HG03378 (cell line): ENCODE measurements at regions not wholly inside any gene's neighbourhood (a gene's known extent, or its start where the extent isn't known, plus 50 kb on each side); places are given as distances from the start of the nearest gene placed in this dataset.
"Not testable (repeated sequence)": the region's sequence is repeated elsewhere in the genome, so short reads cannot be mapped to it uniquely, and the experiment has no call there.

Experiments used
- ATAC-seq: cut with Tn5 transposase; IDR thresholded peaks from one replicate; pipeline ENCODE4 v1.9.1; 2021; ENCODE audit warnings: mild to moderate bottlenecking, moderate library complexity; ENCODE audit not compliant: unreplicated experiment

- no peak for ATAC-seq
These were observed 138.6 kb downstream of the SPRY1 start for GRCh38 chr4:123535037-123535748.

- ATAC-seq, result no peak
These were observed 139.6 kb downstream of the SPRY1 start for GRCh38 chr4:123536225-123536624.

- ATAC-seq, result not testable (repeated sequence)
These were observed 141.4 kb downstream of the SPRY1 start for GRCh38 chr4:123537906-123538402.

- ATAC-seq, result no peak
These were observed 149.3 kb downstream of the SPRY1 start for GRCh38 chr4:123545667-123546572.

GRCh38 chr4:123546573-123547060 is 150.0 kb downstream of the SPRY1 start:
- ATAC-seq, result no peak

- no peak for ATAC-seq
These were observed 150.9 kb downstream of the SPRY1 start for GRCh38 chr4:123547216-123548165.

- ATAC-seq, result no peak
These were observed 156.7 kb downstream of the SPRY1 start for GRCh38 chr4:123553279-123553678.

GRCh38 chr4:123553733-123554637 is 157.4 kb downstream of the SPRY1 start:
- ATAC-seq, result no peak

GRCh38 chr4:123554801-123555232 is 158.2 kb downstream of the SPRY1 start:
- ATAC-seq, result no peak

- no peak for ATAC-seq
These were observed 158.7 kb downstream of the SPRY1 start for GRCh38 chr4:123555233-123555806.

- no peak for ATAC-seq
These were observed 159.2 kb downstream of the SPRY1 start for GRCh38 chr4:123555807-123556273.

- ATAC-seq, result no peak
These were observed 159.9 kb downstream of the SPRY1 start for GRCh38 chr4:123556526-123556925.

GRCh38 chr4:123557857-123558536 is 161.4 kb downstream of the SPRY1 start:
- no peak for ATAC-seq

- no peak for ATAC-seq
These were observed 162.3 kb downstream of the SPRY1 start for GRCh38 chr4:123558865-123559264.

- no peak for ATAC-seq
These were observed 163.6 kb downstream of the SPRY1 start for GRCh38 chr4:123559955-123560871.

- ATAC-seq, result no peak
These were observed 164.9 kb downstream of the SPRY1 start for GRCh38 chr4:123561525-123561924.

GRCh38 chr4:123562994-123563750 is 166.6 kb downstream of the SPRY1 start:
- ATAC-seq, result no peak
